Lower leg skin (tissue), 4 donors: ENCODE measurements at regions not wholly inside any gene's neighbourhood (a gene's known extent, or its start where the extent isn't known, plus 50 kb on each side); places are given as distances from the start of the nearest gene placed in this dataset.
A peak's percentile ranks its signal among the peaks of the same experiment; 100 is the strongest.

Source experiments
- DNase-seq, 2 donors: peaks; one replicate each; pipeline ENCODE4 v3.0.0-alpha.2; 2019; ENCODE audit warnings: low spot score in 2 of 2
- H3K4me3 ChIP-seq: fragments of 200-600 bp; sonication (generic); 2 replicates; pipeline ENCODE4 v1.5.1; 2017; ENCODE audit warnings: mild to moderate bottlenecking, low read depth; ENCODE audit not compliant: poor library complexity, severe bottlenecking
- POLR2A ChIP-seq, 2 donors: fragments of 450-650 bp; IDR thresholded peaks; one replicate each; pipeline ENCODE4 v1.6.1; 2016 to 2017; ENCODE audit warnings: antibody characterized with exemption in 2 of 2, mild to moderate bottlenecking in 1 of 2, moderate library complexity in 1 of 2
- WGBS, 2 donors: methylation state at CpG; one replicate each; pipeline ENCODE4 v1.1.5; 2018; 5-methylcytosine and 5-hydroxymethylcytosine counted together
- intact Hi-C: fragments of 100-400 bp; cut with DNase I; formaldehyde crosslinking; loops from one replicate; pipeline ENCODE4 v1.15.0; 2023; ENCODE audit warnings: low total_unique reads
- TF ChIP-seq, protein P1 (sequence below), 3 donors: fragments of 450-650 bp; IDR thresholded peaks; one replicate each; pipeline ENCODE4 v1.5.1; 2016; ENCODE audit warnings: antibody characterized with exemption in 3 of 3, mild to moderate bottlenecking in 3 of 3, moderate library complexity in 2 of 3

DNA sequence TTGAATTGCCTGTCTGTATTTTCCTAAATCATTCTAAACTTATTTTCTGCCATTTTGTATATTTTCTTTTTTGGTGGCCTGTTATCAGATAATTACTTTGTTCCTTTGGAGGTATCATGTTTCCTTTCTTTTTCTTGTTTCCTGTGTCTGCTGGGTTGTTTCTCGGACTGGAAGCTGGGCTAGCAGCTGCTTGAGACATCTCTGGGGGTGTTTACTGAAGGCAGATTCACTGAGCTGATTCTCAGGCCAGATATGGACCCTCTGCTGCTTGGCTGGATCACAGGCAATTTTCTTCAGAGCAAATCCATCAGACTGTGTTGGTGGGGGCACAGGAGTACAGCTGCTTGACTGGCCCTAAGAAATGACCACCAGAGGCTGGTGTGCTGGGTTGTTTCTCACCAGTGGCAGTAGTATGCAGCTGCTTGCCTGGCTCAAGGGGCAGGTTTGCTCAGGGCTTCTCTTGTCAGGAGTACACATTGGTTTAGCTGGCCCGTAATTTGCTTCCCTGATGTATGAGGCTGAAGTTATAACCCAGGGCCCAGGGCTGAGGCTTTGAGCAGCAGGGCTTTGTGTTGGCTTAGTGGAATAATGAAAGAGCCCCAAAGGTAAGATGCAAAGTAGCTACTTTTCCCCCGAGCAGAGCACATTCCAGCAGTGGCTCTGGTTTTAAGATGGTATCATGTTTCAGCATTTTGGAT, 680.6 kb downstream of the TECRL start:
- intact Hi-C loops = no loop called here
- DNase-seq = peak in 1 of 2 donors; percentile 56
- 53 to 65% methylated on average over 3 of the region's 3 CpGs for WGBS, 2 donors
- no peak for TF ChIP-seq POLR2A (IDR thresholded peaks at IDR 0.05)
- TF ChIP-seq, protein P1, sequence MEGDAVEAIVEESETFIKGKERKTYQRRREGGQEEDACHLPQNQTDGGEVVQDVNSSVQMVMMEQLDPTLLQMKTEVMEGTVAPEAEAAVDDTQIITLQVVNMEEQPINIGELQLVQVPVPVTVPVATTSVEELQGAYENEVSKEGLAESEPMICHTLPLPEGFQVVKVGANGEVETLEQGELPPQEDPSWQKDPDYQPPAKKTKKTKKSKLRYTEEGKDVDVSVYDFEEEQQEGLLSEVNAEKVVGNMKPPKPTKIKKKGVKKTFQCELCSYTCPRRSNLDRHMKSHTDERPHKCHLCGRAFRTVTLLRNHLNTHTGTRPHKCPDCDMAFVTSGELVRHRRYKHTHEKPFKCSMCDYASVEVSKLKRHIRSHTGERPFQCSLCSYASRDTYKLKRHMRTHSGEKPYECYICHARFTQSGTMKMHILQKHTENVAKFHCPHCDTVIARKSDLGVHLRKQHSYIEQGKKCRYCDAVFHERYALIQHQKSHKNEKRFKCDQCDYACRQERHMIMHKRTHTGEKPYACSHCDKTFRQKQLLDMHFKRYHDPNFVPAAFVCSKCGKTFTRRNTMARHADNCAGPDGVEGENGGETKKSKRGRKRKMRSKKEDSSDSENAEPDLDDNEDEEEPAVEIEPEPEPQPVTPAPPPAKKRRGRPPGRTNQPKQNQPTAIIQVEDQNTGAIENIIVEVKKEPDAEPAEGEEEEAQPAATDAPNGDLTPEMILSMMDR (IDR thresholded peaks at IDR 0.05) = no peak
- no peak overlapping the region for H3K4me3 ChIP-seq

DNA sequence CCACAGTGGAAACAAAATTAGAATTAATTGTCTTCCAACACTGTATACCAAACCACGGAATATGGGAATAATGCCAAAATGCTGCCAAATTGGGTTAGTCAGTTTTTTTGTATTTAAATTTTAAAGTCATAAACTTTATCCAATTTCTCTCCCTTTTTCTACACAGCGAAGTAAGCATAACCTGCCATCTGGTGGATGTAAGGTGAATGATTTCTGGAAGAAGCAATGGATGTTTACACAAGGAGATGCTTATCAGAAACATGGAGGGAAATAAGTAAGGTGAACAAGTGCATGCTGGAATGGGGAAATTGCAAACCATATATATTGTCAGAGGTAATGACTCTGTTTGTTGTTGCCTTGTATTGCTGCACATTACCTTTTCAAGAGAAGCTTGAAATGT, 691.9 kb downstream of the TECRL start:
- intact Hi-C loops = no loop called here
- no peak for DNase-seq
- WGBS, 2 donors = 31 to 32% methylated on average over 2 of the region's 2 CpGs
- H3K4me3 ChIP-seq = no peak overlapping the region
- TF ChIP-seq, protein P1 (IDR thresholded peaks at IDR 0.05) = no peak
- TF ChIP-seq POLR2A (IDR thresholded peaks at IDR 0.05) = no peak

DNA sequence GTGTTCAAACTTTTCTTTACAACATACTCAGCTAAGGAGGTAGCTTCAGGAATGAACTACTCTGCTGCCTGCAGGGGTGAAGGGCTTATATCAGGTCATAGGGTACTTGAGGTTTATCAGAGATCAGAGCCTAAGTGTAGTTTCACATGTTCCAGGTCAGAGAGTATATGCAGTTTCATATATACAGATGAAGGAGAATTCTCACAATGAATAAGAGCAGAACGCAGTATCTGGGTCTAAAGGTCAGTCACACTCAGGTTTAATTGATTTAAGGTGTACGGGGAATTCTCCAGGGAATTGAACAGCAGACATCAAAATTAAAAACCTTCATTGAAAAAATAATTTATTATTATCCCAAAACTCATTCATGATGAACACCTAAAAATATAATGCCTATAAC, 700.6 kb downstream of the TECRL start:
- intact Hi-C loops = no loop called here
- 72 to 75% methylated on average over 2 of the region's 2 CpGs for WGBS, 2 donors
- no peak for DNase-seq
- TF ChIP-seq POLR2A (IDR thresholded peaks at IDR 0.05) = no peak
- TF ChIP-seq, protein P1 (IDR thresholded peaks at IDR 0.05) = no peak
- H3K4me3 ChIP-seq = no peak overlapping the region

GRCh38 chr4:63700569-63700968, 708.7 kb downstream of the TECRL start:
- intact Hi-C loops = no loop called here
- TF ChIP-seq, protein P1 (IDR thresholded peaks at IDR 0.05) = no peak
- TF ChIP-seq POLR2A (IDR thresholded peaks at IDR 0.05) = no peak
- 86 to 88% methylated on average over 6 of the region's 6 CpGs for WGBS, 2 donors

DNA sequence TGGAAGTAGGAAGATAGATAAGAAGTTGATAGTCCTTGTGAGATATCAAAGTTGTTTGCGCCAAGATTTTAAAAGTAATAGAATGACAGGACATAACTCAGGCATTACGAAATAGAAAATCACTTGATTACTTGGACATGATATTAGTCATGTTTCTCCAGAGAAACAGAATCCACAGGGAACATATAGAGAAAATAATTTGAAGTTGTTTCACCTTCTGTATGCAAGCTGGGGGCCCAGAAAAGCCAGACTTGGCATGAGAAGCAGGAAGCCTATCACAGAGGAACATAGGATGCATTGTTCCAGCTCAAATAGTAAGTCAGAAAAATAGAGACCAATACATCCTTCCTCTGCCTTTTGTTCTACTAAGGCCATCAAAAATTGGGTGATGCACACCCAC, 715.9 kb downstream of the TECRL start:
- no peak for TF ChIP-seq POLR2A (IDR thresholded peaks at IDR 0.05)
- TF ChIP-seq, protein P1 (IDR thresholded peaks at IDR 0.05) = no peak
- no peak for DNase-seq
- intact Hi-C loops = no loop called here
- 44 to 54% methylated on average over 2 of the region's 2 CpGs for WGBS, 2 donors
- H3K4me3 ChIP-seq = no peak overlapping the region

More at GRCh38 chr4:63700569-63700968, 708.7 kb downstream of the TECRL start:
- DNase-seq = no peak
- H3K4me3 ChIP-seq = no peak overlapping the region
